Stimulated activated CD4-positive, alpha-beta T cell treated with anti-CD3 and anti-CD28 coated beads, Interleukin-4, amount 100 ng/mL, for 24 hours (primary cell): ENCODE measurements at regions not wholly inside any gene's neighbourhood (a gene's known extent, or its start where the extent isn't known, plus 50 kb on each side); places are given as distances from the start of the nearest gene placed in this dataset.
"Not testable (repeated sequence)": the region's sequence is repeated elsewhere in the genome, so short reads cannot be mapped to it uniquely, and the experiment has no call there.

Experiments
- DNase-seq: peaks from one replicate; pipeline ENCODE4 v3.0.0-alpha.2; 2020

- DNase-seq = no peak
Observed at GRCh38 chr2:83233326-83233725, 1225.8 kb downstream of the SUCLG1 start.

- DNase-seq = no peak
Observed at GRCh38 chr2:83229443-83229842, 1229.6 kb downstream of the SUCLG1 start.

- no peak for DNase-seq
Observed at GRCh38 chr2:83224591-83225200, 1234.4 kb downstream of the SUCLG1 start.

- DNase-seq = no peak
Observed at GRCh38 chr2:83221258-83221657, 1237.8 kb downstream of the SUCLG1 start.

- DNase-seq = no peak
Observed at GRCh38 chr2:83217854-83218253, 1241.2 kb downstream of the SUCLG1 start.

GRCh38 chr2:83196225-83196624 lies 1262.9 kb downstream of the SUCLG1 start:
- no peak for DNase-seq

- no peak for DNase-seq
Observed at GRCh38 chr2:83191316-83191715, 1267.8 kb downstream of the SUCLG1 start.

- no peak for DNase-seq
Observed at GRCh38 chr2:83186105-83186760, 1272.8 kb downstream of the SUCLG1 start.

- DNase-seq = not testable (repeated sequence)
Observed at GRCh38 chr2:83180862-83181530, 1278.1 kb downstream of the SUCLG1 start.

GRCh38 chr2:83176539-83176938 lies 1282.5 kb downstream of the SUCLG1 start:
- no peak for DNase-seq

GRCh38 chr2:83172841-83173240 lies 1286.2 kb downstream of the SUCLG1 start:
- DNase-seq = no peak

- no peak for DNase-seq
Observed at GRCh38 chr2:83168377-83168776, 1290.7 kb downstream of the SUCLG1 start.

- no peak for DNase-seq
Observed at GRCh38 chr2:83162421-83162820, 1296.7 kb downstream of the SUCLG1 start.

GRCh38 chr2:83160571-83160970 lies 1298.5 kb downstream of the SUCLG1 start:
- DNase-seq = no peak

GRCh38 chr2:83155826-83156225 lies 1303.3 kb downstream of the SUCLG1 start:
- DNase-seq = no peak

GRCh38 chr2:83143946-83144345 lies 1315.1 kb downstream of the SUCLG1 start:
- no peak for DNase-seq

GRCh38 chr2:83142934-83143333 lies 1316.1 kb downstream of the SUCLG1 start:
- DNase-seq = no peak

GRCh38 chr2:83115606-83116005 lies 1343.5 kb downstream of the SUCLG1 start:
- no peak for DNase-seq

- DNase-seq = no peak
Observed at GRCh38 chr2:83115155-83115554, 1343.9 kb downstream of the SUCLG1 start.

- DNase-seq = no peak
Observed at GRCh38 chr2:83113953-83114352, 1345.1 kb downstream of the SUCLG1 start.

- no peak for DNase-seq
Observed at GRCh38 chr2:83112858-83113257, 1346.2 kb downstream of the SUCLG1 start.

GRCh38 chr2:83109284-83109683 lies 1349.8 kb downstream of the SUCLG1 start:
- no peak for DNase-seq

GRCh38 chr2:83106853-83107252 lies 1352.2 kb downstream of the SUCLG1 start:
- DNase-seq = no peak

- no peak for DNase-seq
Observed at GRCh38 chr2:83104202-83104601, 1354.9 kb downstream of the SUCLG1 start.
